SKM-1 (cell line): ENCODE measurements at regions not wholly inside any gene's neighbourhood (a gene's known extent, or its start where the extent isn't known, plus 50 kb on each side); places are given as distances from the start of the nearest gene placed in this dataset.

Experiments used
- DNase-seq: peaks from one replicate; lab custom pipeline; 2025; ENCODE audit not compliant: unreplicated experiment; lab: John Stamatoyannopoulos, UW

- no peak for DNase-seq
Observed at GRCh38 chr7:17598846-17599245, 300.4 kb downstream of the AHR start.

GRCh38 chr7:17599733-17600339 lies 301.4 kb downstream of the AHR start:
- no peak for DNase-seq

- no peak for DNase-seq
Observed at GRCh38 chr7:17600340-17600752, 301.9 kb downstream of the AHR start.

GRCh38 chr7:17601921-17602320 lies 303.5 kb downstream of the AHR start:
- DNase-seq, result no peak

- no peak for DNase-seq
Observed at GRCh38 chr7:17608114-17608833, 309.8 kb downstream of the AHR start.

GRCh38 chr7:17611611-17612010 lies 313.2 kb downstream of the AHR start:
- DNase-seq, result no peak

- no peak for DNase-seq
Observed at GRCh38 chr7:17613338-17614041, 315.0 kb downstream of the AHR start.

GRCh38 chr7:17617380-17617779 lies 318.9 kb downstream of the AHR start:
- DNase-seq, result no peak

GRCh38 chr7:17617857-17618651 lies 319.6 kb downstream of the AHR start:
- DNase-seq, result no peak

GRCh38 chr7:17618652-17618974 lies 320.2 kb downstream of the AHR start:
- no peak for DNase-seq

- DNase-seq, result no peak
Observed at GRCh38 chr7:17619196-17619818, 320.9 kb downstream of the AHR start.

- DNase-seq, result no peak
Observed at GRCh38 chr7:17620566-17620965, 319.7 kb downstream of the SNX13 start.

- DNase-seq, result no peak
Observed at GRCh38 chr7:17622451-17622850, 317.8 kb downstream of the SNX13 start.

- no peak for DNase-seq
Observed at GRCh38 chr7:17623546-17624185, 316.6 kb downstream of the SNX13 start.

- DNase-seq, result no peak
Observed at GRCh38 chr7:17624379-17624778, 315.9 kb downstream of the SNX13 start.

GRCh38 chr7:17625043-17625442 lies 315.3 kb downstream of the SNX13 start:
- no peak for DNase-seq

GRCh38 chr7:17626235-17626634 lies 314.1 kb downstream of the SNX13 start:
- no peak for DNase-seq

- DNase-seq, result no peak
Observed at GRCh38 chr7:17631061-17631460, 309.2 kb downstream of the SNX13 start.

GRCh38 chr7:17632384-17632783 lies 307.9 kb downstream of the SNX13 start:
- no peak for DNase-seq

GRCh38 chr7:17633067-17633466 lies 307.2 kb downstream of the SNX13 start:
- DNase-seq, result no peak

GRCh38 chr7:17638727-17639126 lies 301.6 kb downstream of the SNX13 start:
- peak; percentile 9 for DNase-seq
